ENCODE measurements at regions not wholly inside any gene's neighbourhood (a gene's known extent, or its start where the extent isn't known, plus 50 kb on each side); places are given as distances from the start of the nearest gene placed in this dataset.

DNA sequence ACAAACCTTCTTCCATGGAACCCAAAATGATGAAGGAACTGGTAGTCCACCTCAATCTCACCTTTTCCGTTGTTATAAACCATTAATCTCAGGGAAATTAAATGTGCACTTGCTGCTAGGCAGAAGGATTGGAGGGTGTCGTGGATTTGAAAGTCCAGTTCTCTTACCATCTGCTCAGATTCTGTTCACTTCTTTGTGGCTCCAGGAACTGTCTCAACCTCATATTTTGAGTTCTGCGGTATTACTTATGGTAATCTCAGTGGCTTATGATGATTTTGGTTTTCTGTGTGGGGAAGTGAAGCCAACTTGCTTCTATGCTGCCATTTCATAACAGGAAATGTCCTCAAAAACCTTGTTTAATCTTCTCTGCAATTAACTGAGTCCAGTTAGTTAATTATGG lies 136.4 kb downstream of the CDC14C start:
- no peaks in the 10 kb centered on the region for H3K9me1 ChIP-seq (ENCODE audit: insufficient read depth, low read length)
- ChIA-PET POLR2A (ENCODE audit: unreplicated experiment) (no interaction called here), CTCF (no interaction called here)
- peaks cover 5% of the 10 kb centered on the region; the same call in 1 of the 2 replicates for H3K9me3 ChIP-seq (ENCODE audit: control insufficient read depth, insufficient read depth, low read length)
- no peak overlapping the region for H3K23ac ChIP-seq (ENCODE audit: low read depth, low read length)
- no peak overlapping the region for H3K4ac ChIP-seq (ENCODE audit: low read depth, low read length)
- H3K4me3 ChIP-seq (ENCODE audit: insufficient read depth, low read depth, low read length), result no peak overlapping the region
- H3K18ac ChIP-seq (ENCODE audit: low read depth, low read length), result no peak overlapping the region
- no peak overlapping the region for H2AK9ac ChIP-seq (replicated peaks; ENCODE audit: low read depth, low read length, poor library complexity)
- H2AK5ac ChIP-seq (ENCODE audit: low read depth, low read length), result no peak overlapping the region
- no peak overlapping the region for H3K14ac ChIP-seq (replicated peaks; ENCODE audit: low read depth, low read length)
- no peaks in the 10 kb centered on the region for H4K20me1 ChIP-seq (ENCODE audit: insufficient read depth, low read length)
- no peak overlapping the region for H3K56ac ChIP-seq (ENCODE audit: extremely low read depth, insufficient read depth, low read length)
- dilution Hi-C loops (cut with HindIII; ENCODE audit: low sequenced_read_pairs, unreplicated experiment) (no loop called here), in situ Hi-C loops (cut with MboI; ENCODE audit: low sequenced_read_pairs) (no loop called here), intact Hi-C loops (cut with micrococcal nuclease) (no loop called here)
- H3K79me1 ChIP-seq (ENCODE audit: low read depth in 1 of 2, low read length in 2 of 2), result no peaks in the 10 kb centered on the region
- DNase-seq, result no peak
- H3K27me3 ChIP-seq (ENCODE audit: control insufficient read depth, insufficient read depth, low read length), result no peaks in the 10 kb centered on the region
- TF ChIP-seq RFX5 (IDR thresholded peaks at IDR 0.05; ENCODE audit: low read depth, low read length) (no peak), NFE2L2 (IDR thresholded peaks at IDR 0.05; ENCODE audit: low read depth, low read length) (no peak), RCOR1 (IDR thresholded peaks at IDR 0.05; ENCODE audit: insufficient replicate concordance, low read length) (no peak), MAZ (IDR thresholded peaks at IDR 0.05; ENCODE audit: borderline replicate concordance, low read depth, low read length) (no peak), MXI1 (IDR thresholded peaks at IDR 0.05; ENCODE audit: borderline replicate concordance, low read depth, low read length) (no peak), CHD1 (IDR thresholded peaks at IDR 0.05; ENCODE audit: low read depth, low read length) (no peak), RAD21 (IDR thresholded peaks at IDR 0.05; ENCODE audit: low read length) (no peak), BHLHE40 (IDR thresholded peaks at IDR 0.05; ENCODE audit: low read depth, low read length) (no peak), FOS (IDR thresholded peaks at IDR 0.05; ENCODE audit: low read depth, low read length) (no peak), POLR2A (IDR thresholded peaks at IDR 0.05; ENCODE audit: low read depth, low read length) (no peak), MAFK (IDR thresholded peaks at IDR 0.05; ENCODE audit: low read depth, low read length) (no peak)
- TF ChIP-seq, protein P1, sequence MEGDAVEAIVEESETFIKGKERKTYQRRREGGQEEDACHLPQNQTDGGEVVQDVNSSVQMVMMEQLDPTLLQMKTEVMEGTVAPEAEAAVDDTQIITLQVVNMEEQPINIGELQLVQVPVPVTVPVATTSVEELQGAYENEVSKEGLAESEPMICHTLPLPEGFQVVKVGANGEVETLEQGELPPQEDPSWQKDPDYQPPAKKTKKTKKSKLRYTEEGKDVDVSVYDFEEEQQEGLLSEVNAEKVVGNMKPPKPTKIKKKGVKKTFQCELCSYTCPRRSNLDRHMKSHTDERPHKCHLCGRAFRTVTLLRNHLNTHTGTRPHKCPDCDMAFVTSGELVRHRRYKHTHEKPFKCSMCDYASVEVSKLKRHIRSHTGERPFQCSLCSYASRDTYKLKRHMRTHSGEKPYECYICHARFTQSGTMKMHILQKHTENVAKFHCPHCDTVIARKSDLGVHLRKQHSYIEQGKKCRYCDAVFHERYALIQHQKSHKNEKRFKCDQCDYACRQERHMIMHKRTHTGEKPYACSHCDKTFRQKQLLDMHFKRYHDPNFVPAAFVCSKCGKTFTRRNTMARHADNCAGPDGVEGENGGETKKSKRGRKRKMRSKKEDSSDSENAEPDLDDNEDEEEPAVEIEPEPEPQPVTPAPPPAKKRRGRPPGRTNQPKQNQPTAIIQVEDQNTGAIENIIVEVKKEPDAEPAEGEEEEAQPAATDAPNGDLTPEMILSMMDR (conservative IDR thresholded peaks at IDR 0.05; ENCODE audit: low read depth, low read length), result no peak
- TF ChIP-seq, protein P2, sequence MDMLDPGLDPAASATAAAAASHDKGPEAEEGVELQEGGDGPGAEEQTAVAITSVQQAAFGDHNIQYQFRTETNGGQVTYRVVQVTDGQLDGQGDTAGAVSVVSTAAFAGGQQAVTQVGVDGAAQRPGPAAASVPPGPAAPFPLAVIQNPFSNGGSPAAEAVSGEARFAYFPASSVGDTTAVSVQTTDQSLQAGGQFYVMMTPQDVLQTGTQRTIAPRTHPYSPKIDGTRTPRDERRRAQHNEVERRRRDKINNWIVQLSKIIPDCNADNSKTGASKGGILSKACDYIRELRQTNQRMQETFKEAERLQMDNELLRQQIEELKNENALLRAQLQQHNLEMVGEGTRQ (IDR thresholded peaks at IDR 0.05; ENCODE audit: low read depth, low read length), result no peak
- TF ChIP-seq, protein P3, sequence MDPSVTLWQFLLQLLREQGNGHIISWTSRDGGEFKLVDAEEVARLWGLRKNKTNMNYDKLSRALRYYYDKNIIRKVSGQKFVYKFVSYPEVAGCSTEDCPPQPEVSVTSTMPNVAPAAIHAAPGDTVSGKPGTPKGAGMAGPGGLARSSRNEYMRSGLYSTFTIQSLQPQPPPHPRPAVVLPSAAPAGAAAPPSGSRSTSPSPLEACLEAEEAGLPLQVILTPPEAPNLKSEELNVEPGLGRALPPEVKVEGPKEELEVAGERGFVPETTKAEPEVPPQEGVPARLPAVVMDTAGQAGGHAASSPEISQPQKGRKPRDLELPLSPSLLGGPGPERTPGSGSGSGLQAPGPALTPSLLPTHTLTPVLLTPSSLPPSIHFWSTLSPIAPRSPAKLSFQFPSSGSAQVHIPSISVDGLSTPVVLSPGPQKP (IDR thresholded peaks at IDR 0.05; ENCODE audit: borderline replicate concordance, low read depth, low read length), result no peak
- no peak overlapping the region for H3K27ac ChIP-seq (ENCODE audit: insufficient read depth, low read length)
- BruUV-seq (replicated peaks), result no TSS peak
- no peak overlapping the region for H2BK120ac ChIP-seq (ENCODE audit: low read depth, low read length)
- WGBS, 2 experiments (ENCODE audit: extremely low coverage in 2 of 2, insufficient read length in 1 of 2), result no CpG with 5 or more reads among the region's 3 CpGs
- no peak overlapping the region for H3K4me2 ChIP-seq (ENCODE audit: low read depth, low read length)
- H4K8ac ChIP-seq (ENCODE audit: low read depth in 2 of 2, low read length in 2 of 2), result no peak overlapping the region
- H2BK15ac ChIP-seq (ENCODE audit: low read depth, low read length), result no peak overlapping the region
- no peak overlapping the region for H4K5ac ChIP-seq (ENCODE audit: low read depth, low read length)
- no peak overlapping the region for H2AFZ ChIP-seq (replicated peaks; ENCODE audit: low read length, poor library complexity)
- no peak overlapping the region for H2BK5ac ChIP-seq (ENCODE audit: low read depth, low read length, poor library complexity, severe bottlenecking)
- no peak overlapping the region for H4K91ac ChIP-seq (ENCODE audit: insufficient read depth, low read depth, low read length)
- no peaks in the 10 kb centered on the region for H3K36me3 ChIP-seq (ENCODE audit: control insufficient read depth, insufficient read depth, low read length)
- no peak overlapping the region for H3K9ac ChIP-seq (ENCODE audit: low read depth, low read length)
- no peak overlapping the region for H2BK20ac ChIP-seq (ENCODE audit: low read depth, low read length)
- no peaks in the 10 kb centered on the region for H3K4me1 ChIP-seq (ENCODE audit: control insufficient read depth, insufficient read depth, low read length)
- no peak for ATAC-seq (ENCODE audit: low read depth)

All from IMR-90 (cell line).